GM18526 (cell line): ENCODE measurements at regions not wholly inside any gene's neighbourhood (a gene's known extent, or its start where the extent isn't known, plus 50 kb on each side); places are given as distances from the start of the nearest gene placed in this dataset.

Experiments
- POLR2A ChIP-seq: IDR thresholded peaks from 3 replicates; pipeline ENCODE4 v1.6.1; 2011; ENCODE audit not compliant: insufficient read length; ENCODE audit errors: extremely low read depth

GRCh38 chr3:106217745-106218144, 348.9 kb upstream of the CBLB start:
- TF ChIP-seq POLR2A = no peak

- no peak for TF ChIP-seq POLR2A
Observed at GRCh38 chr3:106227068-106227467, 358.3 kb upstream of the CBLB start.

GRCh38 chr3:106228271-106228670, 359.5 kb upstream of the CBLB start:
- no peak for TF ChIP-seq POLR2A

- TF ChIP-seq POLR2A = no peak
Observed at GRCh38 chr3:106229495-106230278, 360.9 kb upstream of the CBLB start.

- TF ChIP-seq POLR2A = no peak
Observed at GRCh38 chr3:106231086-106231485, 362.3 kb upstream of the CBLB start.

- no peak for TF ChIP-seq POLR2A
Observed at GRCh38 chr3:106232956-106233355, 364.1 kb upstream of the CBLB start.

GRCh38 chr3:106239195-106239697, 370.4 kb upstream of the CBLB start:
- TF ChIP-seq POLR2A = no peak

GRCh38 chr3:106241593-106241992, 372.8 kb upstream of the CBLB start:
- no peak for TF ChIP-seq POLR2A

- no peak for TF ChIP-seq POLR2A
Observed at GRCh38 chr3:106242781-106243180, 374.0 kb upstream of the CBLB start.

GRCh38 chr3:106245400-106245799, 376.6 kb upstream of the CBLB start:
- TF ChIP-seq POLR2A = no peak

GRCh38 chr3:106247902-106248684, 379.3 kb upstream of the CBLB start:
- TF ChIP-seq POLR2A = no peak

GRCh38 chr3:106249159-106249558, 380.3 kb upstream of the CBLB start:
- TF ChIP-seq POLR2A = no peak

- TF ChIP-seq POLR2A = no peak
Observed at GRCh38 chr3:106249981-106250380, 381.2 kb upstream of the CBLB start.

GRCh38 chr3:106251160-106251892, 382.5 kb upstream of the CBLB start:
- no peak for TF ChIP-seq POLR2A

- TF ChIP-seq POLR2A = peak; percentile 48
Observed at GRCh38 chr3:106255870-106256248, 387.0 kb upstream of the CBLB start.
